GM12873 (cell line): ENCODE measurements at regions not wholly inside any gene's neighbourhood (a gene's known extent, or its start where the extent isn't known, plus 50 kb on each side); places are given as distances from the start of the nearest gene placed in this dataset.

Experiments used
- TF ChIP-seq, protein P1 (sequence below): IDR thresholded peaks from 2 replicates; pipeline ENCODE4 v1.5.1; 2012; ENCODE audit warnings: low read depth, mild to moderate bottlenecking, moderate library complexity, low read length, control low read depth; ENCODE audit not compliant: insufficient read depth; ENCODE audit errors: missing control alignments

- TF ChIP-seq, protein P1, sequence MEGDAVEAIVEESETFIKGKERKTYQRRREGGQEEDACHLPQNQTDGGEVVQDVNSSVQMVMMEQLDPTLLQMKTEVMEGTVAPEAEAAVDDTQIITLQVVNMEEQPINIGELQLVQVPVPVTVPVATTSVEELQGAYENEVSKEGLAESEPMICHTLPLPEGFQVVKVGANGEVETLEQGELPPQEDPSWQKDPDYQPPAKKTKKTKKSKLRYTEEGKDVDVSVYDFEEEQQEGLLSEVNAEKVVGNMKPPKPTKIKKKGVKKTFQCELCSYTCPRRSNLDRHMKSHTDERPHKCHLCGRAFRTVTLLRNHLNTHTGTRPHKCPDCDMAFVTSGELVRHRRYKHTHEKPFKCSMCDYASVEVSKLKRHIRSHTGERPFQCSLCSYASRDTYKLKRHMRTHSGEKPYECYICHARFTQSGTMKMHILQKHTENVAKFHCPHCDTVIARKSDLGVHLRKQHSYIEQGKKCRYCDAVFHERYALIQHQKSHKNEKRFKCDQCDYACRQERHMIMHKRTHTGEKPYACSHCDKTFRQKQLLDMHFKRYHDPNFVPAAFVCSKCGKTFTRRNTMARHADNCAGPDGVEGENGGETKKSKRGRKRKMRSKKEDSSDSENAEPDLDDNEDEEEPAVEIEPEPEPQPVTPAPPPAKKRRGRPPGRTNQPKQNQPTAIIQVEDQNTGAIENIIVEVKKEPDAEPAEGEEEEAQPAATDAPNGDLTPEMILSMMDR, result no peak
Observed at GRCh38 chr4:177680308-177680707, 238.1 kb upstream of the AGA start.

DNA sequence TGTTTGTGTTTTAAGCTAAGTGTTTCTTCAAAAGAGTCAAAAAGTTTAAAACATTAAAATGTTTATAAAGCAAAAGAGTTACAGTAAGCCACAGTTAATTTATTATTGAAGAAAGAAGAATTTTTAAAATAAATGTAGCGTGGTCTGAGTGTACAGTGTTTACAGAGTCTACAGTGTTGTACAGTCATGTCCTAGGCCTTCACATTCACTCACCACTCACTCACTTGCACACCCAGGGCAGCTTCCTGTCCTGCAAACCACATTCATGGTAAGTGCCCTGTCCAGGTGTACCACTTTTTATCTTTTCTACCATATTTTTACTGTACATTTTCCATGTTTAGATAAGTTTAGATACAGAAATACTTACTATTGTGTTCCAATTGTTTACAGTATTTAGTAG is 239.7 kb upstream of the AGA start:
- TF ChIP-seq, protein P1, result no peak

DNA sequence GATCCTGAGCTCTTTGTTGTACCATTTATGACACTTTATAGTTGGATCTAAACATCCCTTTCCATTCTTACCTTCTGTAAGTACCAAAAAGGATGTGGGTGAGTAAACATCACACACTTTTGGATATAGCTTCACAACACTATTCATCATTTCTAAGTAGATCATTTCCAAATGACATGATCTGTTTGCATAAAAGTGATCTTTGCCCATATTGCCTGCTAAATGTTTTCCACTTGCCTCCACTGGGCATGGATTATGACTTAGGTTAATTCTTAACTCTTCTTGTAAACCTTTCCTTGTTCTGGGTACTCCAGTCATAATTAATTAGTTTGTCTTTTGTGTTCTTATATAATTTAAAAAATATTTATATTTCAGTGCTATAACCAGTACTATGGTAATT is 244.9 kb upstream of the AGA start:
- TF ChIP-seq, protein P1, result no peak

DNA sequence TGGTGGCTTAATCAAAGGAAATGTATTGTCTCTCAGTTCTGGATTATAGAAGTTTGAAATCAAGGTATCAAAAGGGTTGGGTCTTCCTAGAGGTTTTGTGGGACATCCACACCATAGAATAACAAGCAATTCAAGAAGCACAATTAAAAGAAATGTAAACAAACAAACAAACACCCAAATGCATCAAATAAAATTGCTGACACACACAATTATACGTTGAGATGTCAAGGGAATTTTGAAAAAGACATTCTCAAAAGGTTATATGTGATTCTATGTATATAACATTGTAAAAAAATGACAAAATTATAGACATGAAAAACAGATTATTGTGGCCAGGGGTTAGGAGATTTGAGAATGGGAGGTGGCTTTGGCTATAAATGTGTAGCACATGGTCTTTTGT is 250.7 kb upstream of the AGA start:
- TF ChIP-seq, protein P1, result no peak

GRCh38 chr4:177696438-177696966 is 254.3 kb upstream of the AGA start:
- TF ChIP-seq, protein P1, result no peak

- TF ChIP-seq, protein P1, result no peak
Observed at GRCh38 chr4:177699365-177700213, 257.4 kb upstream of the AGA start.

DNA sequence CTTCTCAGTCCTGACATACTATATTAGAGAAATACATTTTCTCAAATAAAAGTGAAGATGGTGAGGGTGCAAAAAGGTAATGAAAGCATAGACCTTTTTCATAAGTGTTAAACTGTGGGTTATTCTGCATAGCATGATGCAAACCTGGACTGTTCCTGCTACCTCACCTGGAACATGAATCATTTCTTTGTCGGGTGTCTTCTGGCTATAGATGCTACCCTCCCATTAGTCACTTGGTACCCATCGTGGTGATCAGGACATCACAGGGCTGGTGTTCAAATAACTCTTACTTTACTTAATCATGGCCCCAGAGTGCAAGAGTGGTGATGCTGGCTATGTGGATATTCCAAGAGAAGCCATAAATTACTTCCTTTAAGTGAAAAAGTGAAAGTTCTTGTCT is 264.7 kb upstream of the AGA start:
- TF ChIP-seq, protein P1, result no peak
